HG03354 (cell line): ENCODE measurements at regions not wholly inside any gene's neighbourhood (a gene's known extent, or its start where the extent isn't known, plus 50 kb on each side); places are given as distances from the start of the nearest gene placed in this dataset.
"Not testable (repeated sequence)": the region's sequence is repeated elsewhere in the genome, so short reads cannot be mapped to it uniquely, and the experiment has no call there.

Experiments used
- ATAC-seq: cut with Tn5 transposase; IDR thresholded peaks from one replicate; pipeline ENCODE4 v1.9.1; 2021; ENCODE audit warnings: mild to moderate bottlenecking; ENCODE audit not compliant: unreplicated experiment, poor library complexity, severe bottlenecking

- no peak for ATAC-seq
Observed at GRCh38 chr10:80829562-80829961, 291.9 kb downstream of the SH2D4B start.

- not testable (repeated sequence) for ATAC-seq
Observed at GRCh38 chr10:80832693-80833092, 295.0 kb downstream of the SH2D4B start.

GRCh38 chr10:80855348-80855971 is 317.8 kb downstream of the SH2D4B start:
- peak; percentile 79 for ATAC-seq

- ATAC-seq: no peak
Observed at GRCh38 chr10:80856186-80856585, 318.5 kb downstream of the SH2D4B start.

- ATAC-seq: not testable (repeated sequence)
Observed at GRCh38 chr10:80859279-80859678, 321.6 kb downstream of the SH2D4B start.

GRCh38 chr10:80860719-80861118 is 323.0 kb downstream of the SH2D4B start:
- no peak for ATAC-seq

GRCh38 chr10:80861882-80862281 is 324.2 kb downstream of the SH2D4B start:
- no peak for ATAC-seq

GRCh38 chr10:80870282-80870681 is 332.6 kb downstream of the SH2D4B start:
- ATAC-seq: peak; percentile 86

GRCh38 chr10:80871083-80871482 is 333.4 kb downstream of the SH2D4B start:
- ATAC-seq: peak; percentile 55

GRCh38 chr10:80878330-80878729 is 340.6 kb downstream of the SH2D4B start:
- ATAC-seq: peak; percentile 71

GRCh38 chr10:80890146-80890545 is 352.4 kb downstream of the SH2D4B start:
- ATAC-seq: no peak

- ATAC-seq: no peak
Observed at GRCh38 chr10:80893256-80893655, 355.6 kb downstream of the SH2D4B start.

GRCh38 chr10:80894311-80894791 is 356.6 kb downstream of the SH2D4B start:
- ATAC-seq: no peak

GRCh38 chr10:80894797-80895467 is 357.2 kb downstream of the SH2D4B start:
- ATAC-seq: no peak

GRCh38 chr10:80896076-80896475 is 358.4 kb downstream of the SH2D4B start:
- no peak for ATAC-seq

- ATAC-seq: no peak
Observed at GRCh38 chr10:80896959-80897358, 359.3 kb downstream of the SH2D4B start.

GRCh38 chr10:80900661-80901060 is 363.0 kb downstream of the SH2D4B start:
- no peak for ATAC-seq

GRCh38 chr10:80908611-80909010 is 370.9 kb downstream of the SH2D4B start:
- no peak for ATAC-seq

GRCh38 chr10:80909254-80909653 is 371.6 kb downstream of the SH2D4B start:
- no peak for ATAC-seq

GRCh38 chr10:80917636-80918035 is 379.9 kb downstream of the SH2D4B start:
- no peak for ATAC-seq

GRCh38 chr10:80921032-80921431 is 383.3 kb downstream of the SH2D4B start:
- no peak for ATAC-seq
